GM18873 (cell line): ENCODE measurements at regions not wholly inside any gene's neighbourhood (a gene's known extent, or its start where the extent isn't known, plus 50 kb on each side); places are given as distances from the start of the nearest gene placed in this dataset.
"Not testable (repeated sequence)": the region's sequence is repeated elsewhere in the genome, so short reads cannot be mapped to it uniquely, and the experiment has no call there.

Source experiments
- ATAC-seq: cut with Tn5 transposase; IDR thresholded peaks from one replicate; pipeline ENCODE4 v1.9.1; 2021; ENCODE audit warnings: mild to moderate bottlenecking, moderate library complexity, moderate number of reproducible peaks; ENCODE audit not compliant: unreplicated experiment, low FRiP score

DNA sequence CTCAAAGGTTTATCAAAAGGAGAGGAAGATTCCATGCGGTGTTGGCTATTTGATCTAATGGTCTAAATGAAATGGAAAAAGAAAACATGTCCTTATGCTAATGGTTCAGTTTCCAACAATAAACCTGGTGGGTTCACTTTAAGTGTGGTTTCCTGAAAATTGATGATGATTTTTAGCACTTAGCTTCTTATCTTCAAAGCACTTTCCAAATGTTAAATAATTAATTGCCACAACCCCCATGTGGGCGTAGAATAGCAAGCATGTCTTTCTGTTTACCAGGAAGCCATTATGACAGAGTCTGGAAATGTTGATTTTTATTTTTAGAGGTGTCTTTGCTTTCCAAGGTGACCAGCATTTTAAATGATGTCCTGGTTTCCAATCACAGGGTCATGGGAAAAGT is 134.8 kb upstream of the SLC4A4 start:
- ATAC-seq: no peak

DNA sequence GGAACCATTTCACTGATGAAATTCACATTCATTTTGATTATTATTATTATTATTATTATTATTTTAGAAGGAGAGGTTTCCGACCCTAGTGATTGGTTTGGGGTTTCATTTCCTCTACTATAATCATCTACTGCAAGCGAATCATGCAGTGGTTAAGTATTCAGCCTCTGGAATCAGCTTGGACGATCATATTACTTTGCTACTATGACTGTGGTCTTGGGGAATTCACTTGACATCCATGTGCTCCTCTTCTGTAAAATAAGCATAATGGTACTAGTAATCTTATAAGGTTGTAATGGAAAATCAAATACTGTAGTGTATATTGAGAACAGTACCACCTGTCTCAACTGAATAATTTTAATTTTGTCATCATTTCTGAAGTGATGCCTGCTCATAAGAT is 132.1 kb upstream of the SLC4A4 start:
- ATAC-seq: no peak

DNA sequence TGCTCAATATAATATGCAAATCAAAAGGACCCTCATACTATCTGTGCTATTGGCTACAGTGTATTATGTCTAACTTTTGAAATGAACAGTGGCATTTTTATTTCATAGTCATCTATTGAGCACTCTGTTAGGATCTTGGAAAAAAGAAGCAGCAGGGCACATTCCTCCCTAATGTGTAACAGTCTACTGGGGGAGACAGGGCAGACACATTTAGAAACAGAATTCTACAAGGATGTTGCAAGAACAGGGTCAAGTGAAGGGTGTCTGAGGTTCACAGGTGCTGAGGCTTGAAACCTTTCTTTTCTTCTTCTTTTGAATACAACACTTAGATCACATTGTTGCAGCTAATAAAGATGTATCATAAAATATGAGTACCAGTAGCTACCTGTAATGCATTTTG is 129.7 kb upstream of the SLC4A4 start:
- ATAC-seq: no peak

DNA sequence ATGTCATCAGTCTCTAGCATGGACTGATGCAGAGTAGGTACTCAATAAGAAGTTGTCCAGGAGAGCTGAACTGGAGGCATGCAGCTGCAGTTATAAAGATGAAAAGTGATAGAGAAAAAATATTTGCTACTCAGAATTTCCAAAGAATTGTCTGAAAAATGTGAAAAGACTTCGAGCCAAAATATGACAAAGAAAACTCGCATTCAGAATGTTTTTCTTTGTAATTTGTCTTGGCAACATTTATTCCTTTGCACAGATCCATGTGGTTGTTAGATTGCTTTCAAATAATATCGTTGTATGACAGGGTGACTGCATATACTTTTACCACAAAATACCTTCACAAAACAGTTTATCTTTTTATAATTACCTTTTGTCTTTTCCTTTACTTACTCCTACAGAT is 128.0 kb upstream of the SLC4A4 start:
- ATAC-seq: no peak

GRCh38 chr4:71211748-71212147 is 127.1 kb upstream of the SLC4A4 start:
- ATAC-seq: no peak

DNA sequence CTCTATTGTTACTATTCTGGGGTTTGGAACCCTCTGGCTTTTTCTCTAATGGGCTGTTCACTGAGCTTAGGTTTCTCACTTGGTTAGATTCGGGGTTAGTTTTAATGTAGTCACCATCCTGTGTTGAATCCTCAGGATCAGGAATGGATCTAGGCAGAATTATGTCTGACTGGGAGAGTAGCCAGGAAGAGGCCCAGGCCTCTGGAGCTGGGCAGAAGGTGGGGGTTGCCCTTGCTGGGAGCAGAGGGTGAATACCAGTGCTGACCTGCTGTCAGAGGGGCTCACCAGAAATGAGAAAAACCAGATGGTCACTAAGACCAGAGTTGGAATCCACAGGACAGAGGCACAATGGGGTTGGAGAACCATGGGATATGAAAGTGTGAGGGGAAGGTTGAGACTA is 126.6 kb upstream of the SLC4A4 start:
- no peak for ATAC-seq

GRCh38 chr4:71214578-71214977 is 124.2 kb upstream of the SLC4A4 start:
- no peak for ATAC-seq

GRCh38 chr4:71216316-71216959 is 122.4 kb upstream of the SLC4A4 start:
- ATAC-seq: no peak

- no peak for ATAC-seq
Observed at GRCh38 chr4:71217688-71218087, 121.1 kb upstream of the SLC4A4 start.

- not testable (repeated sequence) for ATAC-seq
Observed at GRCh38 chr4:71220848-71221247, 118.0 kb upstream of the SLC4A4 start.

DNA sequence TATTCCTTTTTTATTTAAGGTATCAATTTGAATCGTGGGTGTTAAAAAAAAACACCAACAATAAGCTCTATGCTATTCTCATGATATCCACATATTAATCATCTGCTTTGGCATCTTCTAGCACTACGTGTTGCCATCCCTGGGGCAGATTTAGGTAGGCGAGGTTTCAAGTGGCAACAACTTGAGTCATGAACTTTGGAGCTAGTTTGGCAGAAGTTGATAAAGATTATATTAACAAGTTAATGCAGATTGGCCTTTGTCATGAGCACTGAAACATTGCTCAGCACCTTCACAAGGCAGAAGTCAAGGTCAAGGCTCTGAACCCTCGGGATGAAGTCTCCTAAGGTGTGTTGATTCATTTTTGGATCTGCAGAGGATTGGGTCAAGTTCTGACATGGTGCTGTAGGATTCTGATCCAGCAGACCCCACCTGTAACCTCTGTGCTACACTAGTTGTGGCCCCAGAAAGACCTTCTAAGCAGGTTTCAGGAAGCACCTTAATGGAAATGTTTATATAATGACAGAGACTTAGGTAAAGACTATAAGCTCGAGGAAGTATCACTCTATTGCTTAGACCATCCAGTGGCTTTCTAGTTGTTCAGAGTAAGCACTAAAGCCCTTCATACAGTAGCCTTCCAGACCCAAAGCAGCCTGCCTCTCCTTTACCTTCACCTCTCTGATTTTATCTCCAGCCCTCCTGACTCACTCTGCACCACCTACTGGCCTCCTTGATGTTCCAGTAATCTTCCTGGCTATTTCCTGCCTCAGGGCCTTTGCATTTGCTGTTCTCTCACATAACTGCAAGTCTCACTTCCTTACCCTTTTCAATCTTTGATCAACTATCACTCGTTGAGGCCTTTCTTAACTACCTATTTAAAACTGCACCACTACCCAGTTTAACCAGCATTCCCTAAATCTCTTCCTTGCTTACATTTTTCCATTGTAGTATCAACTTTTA is 117.0 kb upstream of the SLC4A4 start:
- no peak for ATAC-seq

DNA sequence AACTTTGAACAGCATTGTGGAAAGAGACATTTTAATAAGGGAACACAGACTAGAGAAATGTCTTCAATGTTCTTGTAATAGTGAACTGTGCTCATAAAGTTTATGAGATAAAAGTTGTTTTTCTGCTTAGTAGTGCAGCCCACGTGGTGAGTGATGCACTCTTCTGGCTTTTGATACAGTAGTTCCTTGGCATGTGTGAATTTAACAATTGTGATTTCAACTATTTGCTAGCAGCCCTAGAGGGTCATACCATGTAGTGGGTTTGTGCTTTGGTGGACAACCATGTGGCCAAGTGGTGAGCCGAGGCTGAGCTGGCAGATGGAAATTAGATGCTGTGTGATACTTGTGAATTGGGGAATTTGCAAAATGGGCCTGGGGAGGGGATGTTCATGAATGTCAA is 116.2 kb upstream of the SLC4A4 start:
- no peak for ATAC-seq

DNA sequence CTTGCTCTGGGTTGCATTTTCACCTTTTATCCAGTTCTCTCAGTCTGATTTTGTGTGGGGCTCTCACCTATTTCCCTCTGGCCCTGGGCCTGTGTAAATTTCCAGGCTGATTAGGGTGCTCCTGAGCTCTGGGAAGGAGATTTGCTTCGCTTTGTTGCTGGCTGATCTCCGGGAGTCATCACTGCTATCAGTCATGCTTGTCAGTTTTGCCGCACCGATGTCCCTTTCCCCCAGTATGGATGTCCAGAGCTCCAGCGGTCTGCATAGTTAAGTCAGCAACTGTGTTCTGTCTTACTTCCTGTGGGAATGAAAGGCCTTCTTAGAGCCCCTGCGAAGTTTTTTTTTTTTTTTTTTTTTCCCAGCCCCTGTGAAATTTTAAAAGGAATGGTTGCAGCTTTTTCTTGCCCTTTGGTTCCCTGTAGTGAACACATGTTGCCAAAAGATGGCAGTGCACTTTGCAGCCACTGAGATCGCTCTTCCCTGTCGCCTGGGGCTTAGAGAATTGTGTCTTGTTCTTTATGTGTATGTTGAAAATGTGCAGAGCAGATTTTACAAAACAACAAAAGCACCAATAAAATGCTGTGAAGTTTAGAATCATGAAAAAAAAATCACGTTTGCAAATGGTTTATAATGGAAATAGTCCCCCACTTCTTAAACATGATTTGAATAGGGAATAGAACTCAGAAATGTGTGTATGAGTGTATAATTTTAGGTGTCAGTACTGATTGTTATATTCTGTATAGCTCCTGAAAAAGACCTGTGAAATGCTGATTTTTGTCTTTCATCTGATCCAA is 109.1 kb upstream of the SLC4A4 start:
- ATAC-seq: no peak

GRCh38 chr4:71230271-71231128 is 108.3 kb upstream of the SLC4A4 start:
- no peak for ATAC-seq

DNA sequence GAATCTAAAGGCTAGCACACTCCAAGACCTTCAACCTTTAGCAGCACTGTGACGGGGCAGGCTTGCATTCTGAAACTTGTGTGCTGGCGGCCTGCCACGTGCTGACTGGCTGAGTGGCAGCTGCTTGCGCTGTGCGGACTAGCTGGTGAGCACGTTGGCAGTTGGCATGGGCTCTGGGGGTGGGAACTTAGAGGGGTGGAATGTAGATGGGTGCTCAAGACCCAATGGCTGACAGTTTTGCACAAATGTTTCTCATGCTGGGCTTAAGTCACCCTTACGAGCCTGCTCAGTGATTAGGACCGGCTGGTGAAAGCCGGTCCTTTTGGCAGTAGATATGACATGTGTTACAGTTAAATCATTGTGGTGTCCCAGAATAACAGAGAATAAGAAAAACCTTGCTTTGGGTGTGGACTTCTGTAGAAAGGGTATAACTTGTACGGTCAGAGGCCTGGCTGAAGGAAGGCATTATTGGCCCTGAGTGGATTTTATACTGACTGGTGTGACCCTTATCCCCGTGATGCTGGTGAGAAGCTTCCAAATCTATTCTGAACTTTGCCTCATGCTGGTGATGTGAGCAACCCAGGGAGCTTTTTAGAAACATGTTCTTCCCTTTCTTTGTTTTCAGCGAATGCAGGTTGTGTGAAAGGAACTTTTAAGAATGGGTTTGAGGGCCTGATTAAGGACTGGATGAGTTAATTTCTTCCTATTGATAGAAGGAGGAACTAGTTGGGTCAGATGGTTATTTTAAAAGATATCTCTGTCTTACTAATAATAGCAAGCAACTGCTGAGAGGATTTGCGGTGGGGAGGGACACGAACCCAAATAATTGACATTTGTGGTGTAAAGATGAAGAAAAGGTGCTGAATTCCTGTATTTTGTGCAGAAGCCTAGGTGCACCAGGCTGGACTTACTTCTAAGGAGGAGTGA is 107.4 kb upstream of the SLC4A4 start:
- no peak for ATAC-seq

DNA sequence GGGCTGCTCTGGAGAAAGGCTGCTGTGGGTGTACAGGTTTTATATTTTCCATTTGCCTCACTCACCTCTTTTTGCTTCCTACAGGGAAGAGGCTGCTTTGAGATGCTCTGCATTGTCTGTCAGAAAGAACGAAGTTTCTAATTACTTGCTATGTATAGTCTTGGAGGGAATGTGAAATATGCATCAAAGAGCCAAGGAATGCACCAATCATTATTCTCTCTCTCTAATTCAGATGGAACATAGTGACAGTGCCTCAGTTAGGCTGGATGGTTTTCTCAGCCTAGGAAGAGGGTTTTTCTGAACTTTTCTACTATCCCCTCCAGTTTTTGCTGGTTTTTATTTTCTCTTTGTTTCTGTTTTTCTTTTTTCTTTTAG is 106.8 kb upstream of the SLC4A4 start:
- no peak for ATAC-seq

GRCh38 chr4:71232846-71233245 is 106.0 kb upstream of the SLC4A4 start:
- ATAC-seq: no peak

- ATAC-seq: no peak
Observed at GRCh38 chr4:71235311-71236201, 103.3 kb upstream of the SLC4A4 start.
